ENCODE measurements at regions not wholly inside any gene's neighbourhood (a gene's known extent, or its start where the extent isn't known, plus 50 kb on each side); places are given as distances from the start of the nearest gene placed in this dataset.

- ChIA-PET CTCF (interaction anchor here (0.7 to 1.1 kb wide), 2 partner anchors 349 to 475 kb away, joined by 3 to 4 read pairs; partner anchors contain the start of gene COMTD1), POLR2A (interaction anchor here (0.7 kb wide), 1 partner anchor 356 kb away, joined by 3 read pairs; no protein-coding TSS in a partner anchor)
- Mint-ChIP-seq H3K9me3 (no peaks in the 10 kb centered on the region), H3K27ac (no peak overlapping the region), H3K27me3 (ENCODE audit: low read depth) (no peaks in the 10 kb centered on the region), H3K36me3 (no peaks in the 10 kb centered on the region), H3K4me3 (no peak overlapping the region), H3K4me1 (peaks cover 7% of the 10 kb centered on the region)
- TF ChIP-seq MLX (CRISPR knock-in tag; IDR thresholded peaks at IDR 0.05) (no peak), SP1 (CRISPR knock-in tag; conservative IDR thresholded peaks at IDR 0.05) (no peak)
- TF ChIP-seq, protein P1, sequence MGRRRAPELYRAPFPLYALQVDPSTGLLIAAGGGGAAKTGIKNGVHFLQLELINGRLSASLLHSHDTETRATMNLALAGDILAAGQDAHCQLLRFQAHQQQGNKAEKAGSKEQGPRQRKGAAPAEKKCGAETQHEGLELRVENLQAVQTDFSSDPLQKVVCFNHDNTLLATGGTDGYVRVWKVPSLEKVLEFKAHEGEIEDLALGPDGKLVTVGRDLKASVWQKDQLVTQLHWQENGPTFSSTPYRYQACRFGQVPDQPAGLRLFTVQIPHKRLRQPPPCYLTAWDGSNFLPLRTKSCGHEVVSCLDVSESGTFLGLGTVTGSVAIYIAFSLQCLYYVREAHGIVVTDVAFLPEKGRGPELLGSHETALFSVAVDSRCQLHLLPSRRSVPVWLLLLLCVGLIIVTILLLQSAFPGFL (CRISPR knock-in tag; IDR thresholded peaks at IDR 0.05; ENCODE audit: borderline replicate concordance): no peak
- ATAC-seq (no peak), DNase-seq (ENCODE audit: low spot score) (no peak)
Measured at GRCh38 chr10:74760086-74760979, 66.1 kb upstream of the KAT6B start.

DNA sequence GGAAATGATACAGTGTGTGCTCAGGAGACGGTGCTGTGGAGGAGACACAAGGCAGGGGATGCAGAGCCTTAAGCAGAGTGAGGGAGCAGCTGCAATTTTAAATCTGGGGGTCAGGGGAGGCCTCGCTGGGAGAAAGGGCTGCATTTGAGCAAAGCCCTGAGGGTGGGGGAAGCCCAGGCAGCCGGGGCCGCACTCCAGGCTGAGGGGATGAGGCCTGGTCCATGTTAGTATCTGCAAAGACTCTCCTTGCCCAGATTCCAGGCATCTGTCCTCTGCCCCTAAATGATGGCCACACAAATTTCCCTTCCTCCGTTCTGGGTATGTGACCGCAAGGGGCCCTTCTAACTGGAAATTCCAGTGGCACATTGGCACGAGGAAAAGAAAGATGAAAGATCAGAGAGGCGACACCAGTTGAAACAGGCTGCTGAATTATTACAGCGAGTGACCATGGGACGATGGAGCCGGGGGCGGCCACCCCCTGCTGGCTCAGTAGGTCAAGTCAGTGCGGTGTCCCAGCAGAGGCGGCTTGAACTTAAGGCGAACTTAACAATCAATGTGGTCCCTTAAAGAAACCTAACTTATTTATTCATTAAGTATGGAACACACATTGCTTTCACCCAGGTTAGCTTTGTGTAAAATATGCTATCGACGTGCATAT, 62.3 kb upstream of the KAT6B start:
- no peak for DNase-seq (ENCODE audit: low spot score)
- H3K36me3 Mint-ChIP-seq: no peaks in the 10 kb centered on the region
- H3K27me3 Mint-ChIP-seq (ENCODE audit: low read depth): no peaks in the 10 kb centered on the region
- H3K4me3 Mint-ChIP-seq: no peak overlapping the region
- H3K4me1 Mint-ChIP-seq: peaks cover 7% of the 10 kb centered on the region
- ChIA-PET CTCF (interaction anchor here (0.6 kb wide), 1 partner anchor 24 kb away, joined by 3 read pairs; no protein-coding TSS in a partner anchor), POLR2A (no interaction called here)
- no peak for ATAC-seq
- H3K9me3 Mint-ChIP-seq: no peaks in the 10 kb centered on the region
- H3K27ac Mint-ChIP-seq: no peak overlapping the region
- TF ChIP-seq ZNF396 (CRISPR knock-in tag; IDR thresholded peaks at IDR 0.05; ENCODE audit: borderline replicate concordance): no peak
- no peak for TF ChIP-seq ZNF317 (CRISPR knock-in tag; IDR thresholded peaks at IDR 0.05; ENCODE audit: borderline replicate concordance, low read depth)
- no peak for TF ChIP-seq OVOL2 (CRISPR knock-in tag; IDR thresholded peaks at IDR 0.05; ENCODE audit: borderline replicate concordance)
- no peak for TF ChIP-seq ZNF219 (CRISPR knock-in tag; IDR thresholded peaks at IDR 0.05; ENCODE audit: borderline replicate concordance)
- no peak for TF ChIP-seq IRF2 (CRISPR knock-in tag; IDR thresholded peaks at IDR 0.05; ENCODE audit: borderline replicate concordance, low read depth)
- TF ChIP-seq TP53 (CRISPR knock-in tag; IDR thresholded peaks at IDR 0.05): no peak
- no peak for TF ChIP-seq ZMAT4 (CRISPR knock-in tag; IDR thresholded peaks at IDR 0.05)
- no peak for TF ChIP-seq ATF2 (CRISPR knock-in tag; IDR thresholded peaks at IDR 0.05; ENCODE audit: borderline replicate concordance, low read depth)
- no peak for TF ChIP-seq USF2 (CRISPR knock-in tag; IDR thresholded peaks at IDR 0.05)
- no peak for TF ChIP-seq CBFB (CRISPR knock-in tag; IDR thresholded peaks at IDR 0.05; ENCODE audit: low read depth)
- no peak for TF ChIP-seq CTCF (IDR thresholded peaks at IDR 0.05)
- no peak for TF ChIP-seq CREM (CRISPR knock-in tag; IDR thresholded peaks at IDR 0.05)
- TF ChIP-seq, protein P2, sequence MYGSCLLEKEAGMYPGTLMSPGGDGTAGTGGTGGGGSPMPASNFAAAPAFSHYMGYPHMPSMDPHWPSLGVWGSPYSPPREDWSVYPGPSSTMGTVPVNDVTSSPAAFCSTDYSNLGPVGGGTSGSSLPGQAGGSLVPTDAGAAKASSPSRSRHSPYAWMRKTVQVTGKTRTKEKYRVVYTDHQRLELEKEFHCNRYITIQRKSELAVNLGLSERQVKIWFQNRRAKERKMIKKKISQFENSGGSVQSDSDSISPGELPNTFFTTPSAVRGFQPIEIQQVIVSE (CRISPR knock-in tag; IDR thresholded peaks at IDR 0.05; ENCODE audit: borderline replicate concordance): no peak
- no peak for TF ChIP-seq TEAD1 (CRISPR knock-in tag; IDR thresholded peaks at IDR 0.05)
- no peak for TF ChIP-seq ZNF281 (CRISPR knock-in tag; IDR thresholded peaks at IDR 0.05)
- TF ChIP-seq, protein P3, sequence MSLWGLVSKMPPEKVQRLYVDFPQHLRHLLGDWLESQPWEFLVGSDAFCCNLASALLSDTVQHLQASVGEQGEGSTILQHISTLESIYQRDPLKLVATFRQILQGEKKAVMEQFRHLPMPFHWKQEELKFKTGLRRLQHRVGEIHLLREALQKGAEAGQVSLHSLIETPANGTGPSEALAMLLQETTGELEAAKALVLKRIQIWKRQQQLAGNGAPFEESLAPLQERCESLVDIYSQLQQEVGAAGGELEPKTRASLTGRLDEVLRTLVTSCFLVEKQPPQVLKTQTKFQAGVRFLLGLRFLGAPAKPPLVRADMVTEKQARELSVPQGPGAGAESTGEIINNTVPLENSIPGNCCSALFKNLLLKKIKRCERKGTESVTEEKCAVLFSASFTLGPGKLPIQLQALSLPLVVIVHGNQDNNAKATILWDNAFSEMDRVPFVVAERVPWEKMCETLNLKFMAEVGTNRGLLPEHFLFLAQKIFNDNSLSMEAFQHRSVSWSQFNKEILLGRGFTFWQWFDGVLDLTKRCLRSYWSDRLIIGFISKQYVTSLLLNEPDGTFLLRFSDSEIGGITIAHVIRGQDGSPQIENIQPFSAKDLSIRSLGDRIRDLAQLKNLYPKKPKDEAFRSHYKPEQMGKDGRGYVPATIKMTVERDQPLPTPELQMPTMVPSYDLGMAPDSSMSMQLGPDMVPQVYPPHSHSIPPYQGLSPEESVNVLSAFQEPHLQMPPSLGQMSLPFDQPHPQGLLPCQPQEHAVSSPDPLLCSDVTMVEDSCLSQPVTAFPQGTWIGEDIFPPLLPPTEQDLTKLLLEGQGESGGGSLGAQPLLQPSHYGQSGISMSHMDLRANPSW (CRISPR knock-in tag; conservative IDR thresholded peaks at IDR 0.05; ENCODE audit: low read depth): no peak
